Coronary artery (tissue), 2 donors: ENCODE measurements at regions not wholly inside any gene's neighbourhood (a gene's known extent, or its start where the extent isn't known, plus 50 kb on each side); places are given as distances from the start of the nearest gene placed in this dataset.

Experiments
- DNase-seq: peaks from one replicate; pipeline ENCODE4 v3.0.0-alpha.2; 2017; ENCODE audit warnings: low spot score
- H3K27ac ChIP-seq, 2 donors: fragments of 200-600 bp; sonication (generic); one replicate each; pipeline ENCODE4 v1.5.1; 2016 to 2019
- H3K4me3 ChIP-seq: fragments of 200-600 bp; sonication (generic); 2 replicates; pipeline ENCODE4 v1.5.1; 2016; ENCODE audit warnings: mild to moderate bottlenecking, moderate library complexity
- TF ChIP-seq, protein P1 (sequence below): fragments of 200-600 bp; sonication (generic); IDR thresholded peaks from one replicate; pipeline ENCODE4 v1.5.1; 2019; ENCODE audit warnings: antibody characterized with exemption

DNA sequence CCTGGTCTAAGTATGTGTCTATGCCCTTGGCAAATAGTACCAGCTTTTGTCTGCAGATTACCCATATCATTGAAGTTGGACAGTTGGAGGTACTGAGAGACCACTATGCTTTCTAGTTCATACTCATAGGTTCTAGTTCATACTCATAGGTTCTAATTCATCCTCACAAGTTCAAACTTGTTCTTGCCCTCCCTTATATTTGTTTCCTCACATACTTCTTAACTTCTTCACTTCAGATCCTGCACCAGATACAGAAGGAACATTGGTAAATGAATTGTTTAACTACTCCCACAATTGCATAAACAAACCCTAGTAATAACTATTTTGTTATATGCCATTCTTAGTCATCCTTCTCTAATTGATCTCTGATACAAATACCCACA lies 172.2 kb downstream of the SLITRK1 start:
- H3K4me3 ChIP-seq: no peak overlapping the region
- TF ChIP-seq, protein P1, sequence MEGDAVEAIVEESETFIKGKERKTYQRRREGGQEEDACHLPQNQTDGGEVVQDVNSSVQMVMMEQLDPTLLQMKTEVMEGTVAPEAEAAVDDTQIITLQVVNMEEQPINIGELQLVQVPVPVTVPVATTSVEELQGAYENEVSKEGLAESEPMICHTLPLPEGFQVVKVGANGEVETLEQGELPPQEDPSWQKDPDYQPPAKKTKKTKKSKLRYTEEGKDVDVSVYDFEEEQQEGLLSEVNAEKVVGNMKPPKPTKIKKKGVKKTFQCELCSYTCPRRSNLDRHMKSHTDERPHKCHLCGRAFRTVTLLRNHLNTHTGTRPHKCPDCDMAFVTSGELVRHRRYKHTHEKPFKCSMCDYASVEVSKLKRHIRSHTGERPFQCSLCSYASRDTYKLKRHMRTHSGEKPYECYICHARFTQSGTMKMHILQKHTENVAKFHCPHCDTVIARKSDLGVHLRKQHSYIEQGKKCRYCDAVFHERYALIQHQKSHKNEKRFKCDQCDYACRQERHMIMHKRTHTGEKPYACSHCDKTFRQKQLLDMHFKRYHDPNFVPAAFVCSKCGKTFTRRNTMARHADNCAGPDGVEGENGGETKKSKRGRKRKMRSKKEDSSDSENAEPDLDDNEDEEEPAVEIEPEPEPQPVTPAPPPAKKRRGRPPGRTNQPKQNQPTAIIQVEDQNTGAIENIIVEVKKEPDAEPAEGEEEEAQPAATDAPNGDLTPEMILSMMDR: no peak
- no peak overlapping the region for H3K27ac ChIP-seq
- DNase-seq: no peak

DNA sequence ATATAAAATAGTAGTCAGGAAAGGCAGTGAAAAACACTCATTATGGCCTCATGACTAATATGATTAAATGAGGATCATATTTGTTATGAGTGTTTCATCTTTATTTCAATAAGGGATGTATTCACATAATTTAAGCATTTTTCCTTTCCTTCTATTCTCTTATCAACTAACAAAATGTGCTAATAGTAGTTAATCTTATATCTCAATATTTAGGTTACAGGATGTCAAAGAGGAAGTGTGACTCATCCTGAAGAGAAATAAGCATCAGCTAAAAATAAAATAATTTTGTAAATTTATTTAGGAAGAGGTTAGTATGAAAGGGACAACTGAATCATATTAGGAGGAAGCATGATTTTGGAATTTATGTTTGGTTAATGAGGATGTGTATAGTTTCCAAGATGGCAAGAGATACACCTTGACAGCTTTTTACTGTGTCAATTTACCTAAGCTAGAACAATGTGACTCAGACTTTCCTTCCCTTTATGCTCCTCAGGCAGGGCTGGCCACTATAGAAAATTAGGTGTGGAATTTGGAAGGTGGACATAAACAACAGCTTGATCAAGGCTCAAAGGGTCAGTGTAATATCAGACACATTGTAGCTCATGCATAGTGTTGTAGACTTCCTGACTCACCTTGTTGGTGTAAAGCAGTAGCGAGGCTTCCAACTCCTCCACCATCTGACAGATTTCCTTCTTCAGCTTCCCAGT lies 172.7 kb downstream of the SLITRK1 start:
- DNase-seq: no peak
- TF ChIP-seq, protein P1: no peak
- Histone ChIP-seq H3K27ac (no peak overlapping the region), H3K4me3 (no peak overlapping the region)

DNA sequence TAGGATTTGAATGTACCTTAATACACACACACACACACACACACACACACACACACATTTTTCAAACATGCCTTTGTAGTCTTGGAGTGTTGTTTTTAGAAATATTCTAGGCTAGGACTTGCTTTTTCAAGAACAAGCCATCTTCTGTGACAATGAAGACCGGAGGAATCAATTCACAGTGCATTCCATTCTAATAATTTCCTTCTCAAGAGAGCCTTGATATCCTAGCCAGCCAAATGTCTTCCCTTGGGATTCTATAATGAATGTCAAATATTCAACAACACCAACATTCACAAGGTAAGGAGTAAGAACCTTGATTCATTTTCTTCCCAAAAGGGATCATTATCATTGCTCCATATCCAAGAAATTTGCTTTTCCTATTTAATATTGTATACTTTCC lies 180.3 kb downstream of the SLITRK1 start:
- TF ChIP-seq, protein P1: no peak
- no peak overlapping the region for H3K4me3 ChIP-seq
- no peak overlapping the region for H3K27ac ChIP-seq
- DNase-seq: no peak

DNA sequence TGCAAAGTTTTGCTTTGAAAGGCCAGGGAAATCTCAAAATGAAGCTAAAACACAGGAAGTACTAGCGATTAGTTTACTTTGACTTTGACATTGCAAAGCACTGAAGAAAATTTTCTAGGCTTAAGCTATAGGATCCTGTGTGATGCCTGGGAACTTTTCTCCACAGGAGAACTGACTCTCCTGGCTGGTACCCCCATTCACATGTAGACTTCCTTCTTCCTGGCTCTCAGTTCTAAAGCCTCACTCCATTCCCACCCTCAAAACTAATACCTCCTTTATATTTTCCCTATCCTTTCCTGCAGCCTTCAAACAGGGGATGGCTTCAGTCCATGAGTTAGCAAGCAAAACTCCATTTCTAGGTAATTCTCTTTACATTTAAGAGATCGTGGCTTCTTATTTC lies 189.5 kb downstream of the SLITRK1 start:
- H3K27ac ChIP-seq: no peak overlapping the region
- no peak for DNase-seq
- H3K4me3 ChIP-seq: no peak overlapping the region
- TF ChIP-seq, protein P1: no peak

DNA sequence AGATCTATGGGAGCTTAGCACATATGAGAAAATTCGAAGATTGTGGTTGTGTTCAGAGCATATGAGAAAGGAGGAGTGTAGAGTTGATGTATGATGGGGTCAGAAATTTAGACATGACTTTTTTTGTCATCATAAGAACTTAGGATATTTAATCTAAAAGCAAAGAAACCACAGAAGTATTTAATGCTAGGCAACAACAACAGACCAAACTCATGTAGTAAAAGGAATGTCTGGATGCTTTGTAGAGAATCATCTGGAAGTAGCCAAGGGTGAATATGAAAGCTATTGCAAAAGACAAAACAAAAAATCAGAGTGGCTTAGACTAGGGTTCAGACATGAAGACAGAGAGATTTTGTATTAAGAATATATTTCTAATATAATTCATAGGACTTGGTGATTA lies 190.3 kb downstream of the SLITRK1 start:
- DNase-seq: no peak
- TF ChIP-seq, protein P1: no peak

DNA sequence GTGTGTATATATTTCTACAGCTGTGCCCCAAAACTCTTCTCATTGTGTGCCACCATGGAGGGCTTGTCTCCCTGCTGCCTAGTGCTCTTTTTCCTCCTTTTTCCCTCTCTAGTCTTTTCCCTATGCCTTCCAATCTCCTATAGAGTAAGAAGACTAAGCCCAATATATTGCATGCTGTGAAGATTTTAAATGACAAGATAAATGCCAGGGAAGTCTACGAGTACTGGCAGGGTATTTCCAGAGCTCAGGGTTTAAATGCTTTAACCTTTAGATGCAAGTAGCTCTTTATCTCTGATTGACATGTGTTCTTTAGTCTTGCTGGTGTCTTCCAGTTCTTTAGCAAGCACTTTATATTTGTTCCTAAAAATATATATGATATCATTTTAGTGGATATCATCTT lies 200.7 kb downstream of the SLITRK1 start:
- Histone ChIP-seq H3K4me3 (no peak overlapping the region), H3K27ac (no peak overlapping the region)
- TF ChIP-seq, protein P1: no peak
- no peak for DNase-seq

More for the DNA sequence above, 190.3 kb downstream of the SLITRK1 start:
- H3K4me3 ChIP-seq: no peak overlapping the region
- H3K27ac ChIP-seq: no peak overlapping the region

DNA sequence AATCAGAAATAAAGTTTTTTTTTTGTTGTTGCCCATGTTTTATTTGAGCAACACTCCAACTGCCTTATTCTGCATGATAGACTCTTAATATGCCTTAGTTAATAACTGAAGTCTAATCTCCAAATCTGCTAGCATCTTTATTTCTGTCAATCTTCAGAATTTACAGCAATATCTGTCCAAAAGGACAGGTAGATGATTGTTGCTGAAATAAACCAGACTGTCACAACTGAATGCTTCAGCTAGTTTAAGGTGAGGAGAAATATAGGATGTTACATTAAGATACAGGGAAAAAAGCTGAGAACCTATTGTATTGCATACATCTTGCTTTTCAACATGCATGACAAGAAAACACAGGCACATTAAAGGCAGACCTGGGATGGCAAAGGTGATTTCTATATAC lies 204.3 kb downstream of the SLITRK1 start:
- TF ChIP-seq, protein P1: no peak
- H3K4me3 ChIP-seq: no peak overlapping the region
- H3K27ac ChIP-seq: no peak overlapping the region
- no peak for DNase-seq
